ENCODE measurements at regions not wholly inside any gene's neighbourhood (a gene's known extent, or its start where the extent isn't known, plus 50 kb on each side); places are given as distances from the start of the nearest gene placed in this dataset.

GRCh38 chr5:60084226-60084625 is 190.7 kb upstream of the PDE4D start:
- no peak overlapping the region for H3K4ac ChIP-seq (ENCODE audit: low read depth, low read length)
- in situ Hi-C loops (cut with MboI; ENCODE audit: low sequenced_read_pairs): no loop called here
- H4K91ac ChIP-seq (ENCODE audit: insufficient read depth, low read depth, low read length): no peak overlapping the region
- no peaks in the 10 kb centered on the region for H3K4me1 ChIP-seq (ENCODE audit: control insufficient read depth, insufficient read depth, low read length)
- H3K23ac ChIP-seq (ENCODE audit: low read depth, low read length): no peak overlapping the region
- H3K4me2 ChIP-seq (ENCODE audit: low read depth, low read length): no peak overlapping the region
- DNase-seq (no peak), ATAC-seq (ENCODE audit: low read depth) (no peak)
- H4K8ac ChIP-seq (ENCODE audit: low read depth in 2 of 2, low read length in 2 of 2): no peak overlapping the region
- no peak overlapping the region for H2BK5ac ChIP-seq (ENCODE audit: low read depth, low read length, poor library complexity, severe bottlenecking)
- no peak overlapping the region for H3K4me3 ChIP-seq (ENCODE audit: insufficient read depth, low read depth, low read length)
- no peak overlapping the region for H2BK120ac ChIP-seq (ENCODE audit: low read depth, low read length)
- no peaks in the 10 kb centered on the region for H3K9me3 ChIP-seq (ENCODE audit: control insufficient read depth, insufficient read depth, low read length)
- H3K9ac ChIP-seq (ENCODE audit: low read depth, low read length): no peak overlapping the region
- CTCF ChIA-PET: interaction anchor here (0.7 kb wide), 1 partner anchor 1274 kb away, joined by 4 read pairs; no protein-coding TSS in a partner anchor
- H3K79me1 ChIP-seq (ENCODE audit: low read depth in 1 of 2, low read length in 2 of 2): no peaks in the 10 kb centered on the region
- no peak overlapping the region for H2AK5ac ChIP-seq (ENCODE audit: low read depth, low read length)
- no CpG with 5 or more reads among the region's 10 CpGs for WGBS, 2 experiments (ENCODE audit: extremely low coverage in 2 of 2, insufficient read length in 1 of 2)
- H2AK9ac ChIP-seq (replicated peaks; ENCODE audit: low read depth, low read length, poor library complexity): no peak overlapping the region
- no TSS peak for BruUV-seq (replicated peaks)
- H3K14ac ChIP-seq (replicated peaks; ENCODE audit: low read depth, low read length): no peak overlapping the region
- dilution Hi-C loops (cut with HindIII; ENCODE audit: low sequenced_read_pairs, unreplicated experiment): no loop called here
- no peak overlapping the region for H3K56ac ChIP-seq (ENCODE audit: extremely low read depth, insufficient read depth, low read length)
- H3K27ac ChIP-seq (ENCODE audit: insufficient read depth, low read length): no peak overlapping the region
- H3K36me3 ChIP-seq (ENCODE audit: control insufficient read depth, insufficient read depth, low read length): no peaks in the 10 kb centered on the region
- H4K20me1 ChIP-seq (ENCODE audit: insufficient read depth, low read length): no peaks in the 10 kb centered on the region
- H2AFZ ChIP-seq (replicated peaks; ENCODE audit: low read length, poor library complexity): no peak overlapping the region
- intact Hi-C loops (cut with micrococcal nuclease): no loop called here
- H4K5ac ChIP-seq (ENCODE audit: low read depth, low read length): no peak overlapping the region
- H2BK15ac ChIP-seq (ENCODE audit: low read depth, low read length): no peak overlapping the region
- no peak overlapping the region for H2BK20ac ChIP-seq (ENCODE audit: low read depth, low read length)
- H3K9me1 ChIP-seq (ENCODE audit: insufficient read depth, low read length): no peaks in the 10 kb centered on the region
- H3K27me3 ChIP-seq (ENCODE audit: control insufficient read depth, insufficient read depth, low read length): no peaks in the 10 kb centered on the region
- POLR2A ChIA-PET (ENCODE audit: unreplicated experiment): no interaction called here
- H3K18ac ChIP-seq (ENCODE audit: low read depth, low read length): no peak overlapping the region
- TF ChIP-seq CEBPB (IDR thresholded peaks at IDR 0.05; ENCODE audit: low read depth, low read length) (no peak), MAFK (IDR thresholded peaks at IDR 0.05; ENCODE audit: low read depth, low read length) (no peak), NFE2L2 (IDR thresholded peaks at IDR 0.05; ENCODE audit: low read depth, low read length) (no peak), RAD21 (IDR thresholded peaks at IDR 0.05; ENCODE audit: low read length) (no peak), CHD1 (IDR thresholded peaks at IDR 0.05; ENCODE audit: low read depth, low read length) (no peak), RCOR1 (IDR thresholded peaks at IDR 0.05; ENCODE audit: insufficient replicate concordance, low read length) (no peak), MAZ (IDR thresholded peaks at IDR 0.05; ENCODE audit: borderline replicate concordance, low read depth, low read length) (no peak)
